H1 (cell line): ENCODE measurements at regions not wholly inside any gene's neighbourhood (a gene's known extent, or its start where the extent isn't known, plus 50 kb on each side); places are given as distances from the start of the nearest gene placed in this dataset.
A peak's percentile ranks its signal among the peaks of the same experiment; 100 is the strongest.

Experiments
- CTCF ChIA-PET: fragments of 300-600 bp; sonication (Branson Sonifier 250); formaldehyde crosslinking; loops from one replicate; lab custom pipeline; 2021; ENCODE audit not compliant: partially characterized antibody; lab: Charles Lee
- POLR2A ChIA-PET: fragments of 300-600 bp; sonication (Branson Sonifier 250); formaldehyde crosslinking; loops from one replicate; lab custom pipeline; 2021; ENCODE audit warnings: inconsistent platforms; ENCODE audit not compliant: partially characterized antibody; lab: Charles Lee
- DNase-seq, 2 experiments: peaks; one replicate each; pipeline versions ENCODE4 v3.0.0 to v3.0.0-alpha.2; 2010 to 2022; ENCODE audit warnings: low spot score in 2 of 2, low read depth in 1 of 2, mixed read lengths in 1 of 2
- FAIRE-seq: peaks from 2 replicates; lab custom pipeline; 2011; peaks lifted over from hg19 to GRCh38; lab: Jason Lieb, UNC
- H2AFZ ChIP-seq: 2 replicates; pipeline ENCODE4 v1.8.1; 2012; ENCODE audit warnings: low read length, inconsistent platforms
- H2AK5ac ChIP-seq: 2 replicates; pipeline ENCODE4 v1.6.1; 2013; ENCODE audit warnings: low read depth, low read length
- H2BK120ac ChIP-seq: replicated peaks from 2 replicates; pipeline ENCODE3; 2013; ENCODE audit warnings: low read depth, low read length, inconsistent platforms
- H2BK12ac ChIP-seq: 2 replicates; pipeline ENCODE4 v1.6.1; 2013; ENCODE audit warnings: low read depth, low read length
- H2BK15ac ChIP-seq: 2 replicates; pipeline ENCODE4 v1.6.1; 2013; ENCODE audit warnings: low read length
- H2BK20ac ChIP-seq: 2 replicates; pipeline ENCODE4 v1.6.1; 2013; ENCODE audit warnings: low read length
- H2BK5ac ChIP-seq: 2 replicates; pipeline ENCODE4 v1.6.1; 2013; ENCODE audit warnings: low read depth, low read length
- H3K14ac ChIP-seq: 2 replicates; pipeline ENCODE4 v1.6.1; 2013; ENCODE audit warnings: inconsistent platforms; ENCODE audit not compliant: insufficient read length
- H3K18ac ChIP-seq: 2 replicates; pipeline ENCODE4 v1.6.1; 2013; ENCODE audit warnings: low read length; ENCODE audit errors: extremely low read depth
- H3K23ac ChIP-seq: 2 replicates; pipeline ENCODE4 v1.6.1; 2013; ENCODE audit warnings: inconsistent platforms; ENCODE audit not compliant: insufficient read length
- H3K23me2 ChIP-seq: 2 replicates; pipeline ENCODE4 v1.6.1; 2013; ENCODE audit warnings: low read depth, low read length
- H3K27ac ChIP-seq: 2 replicates; pipeline ENCODE4 v1.6.1; 2011; ENCODE audit warnings: low read depth, low read length, inconsistent platforms
- H3K27me3 ChIP-seq, 4 experiments: replicated peaks in 1 of 4; 1 replicate in 1 of 4; 2 replicates in 3 of 4; pipeline versions ENCODE4 v1.6.1 to v1.8.1; 2011 to 2013; ENCODE audit warnings: low read length in 3 of 4, mild to moderate bottlenecking in 3 of 4, inconsistent platforms in 2 of 4, mixed read lengths in 2 of 4, moderate library complexity in 1 of 4; ENCODE audit not compliant: control insufficient read depth in 3 of 4, insufficient read depth in 3 of 4; ENCODE audit errors: extremely low read depth in 1 of 4
- H3K36me3 ChIP-seq, 4 experiments: 2 replicates each; pipeline versions ENCODE4 v1.6.1 to v1.8.1; 2011 to 2013; ENCODE audit warnings: mild to moderate bottlenecking in 4 of 4, low read length in 3 of 4, moderate library complexity in 2 of 4, control low read depth in 1 of 4, inconsistent platforms in 1 of 4; ENCODE audit not compliant: insufficient read depth in 4 of 4, control insufficient read depth in 2 of 4
- H3K4ac ChIP-seq: replicated peaks from 2 replicates; pipeline ENCODE3; 2013; ENCODE audit warnings: low read length, low read depth, mixed read lengths, inconsistent platforms; ENCODE audit not compliant: insufficient read length
- H3K4me1 ChIP-seq, 4 experiments: replicated peaks in 1 of 4; 1 replicate in 1 of 4; 2 replicates in 3 of 4; pipeline versions ENCODE4 v1.6.1 to v1.8.1; 2011 to 2013; ENCODE audit warnings: low read length in 3 of 4, inconsistent platforms in 2 of 4, mixed read lengths in 1 of 4; ENCODE audit not compliant: insufficient read depth in 4 of 4, control insufficient read depth in 3 of 4
- H3K4me2 ChIP-seq, 2 experiments: 2 replicates each; pipeline versions ENCODE4 v1.6.1 to v1.8.1; 2011 to 2013; ENCODE audit warnings: low read depth in 2 of 2, low read length in 2 of 2, control low read depth in 1 of 2, inconsistent platforms in 1 of 2, mild to moderate bottlenecking in 1 of 2; ENCODE audit not compliant: insufficient read depth in 1 of 2
- H3K4me3 ChIP-seq, 4 experiments: fragments of 200-600, 300-600 bp in 1 of 4; sonication (generic), shearing (Covaris generic), sonication (Bioruptor Twin) in 1 of 4; 2 replicates each; pipeline versions ENCODE4 v1.5.1 to v1.8.1; 2011 to 2016; ENCODE audit warnings: low read length in 4 of 4, low read depth in 3 of 4, control low read depth in 2 of 4, inconsistent platforms in 2 of 4, mild to moderate bottlenecking in 2 of 4, mixed read lengths in 1 of 4, moderate library complexity in 1 of 4; ENCODE audit not compliant: insufficient read depth in 2 of 4; ENCODE audit errors: extremely low read depth in 1 of 4
- H3K56ac ChIP-seq: replicated peaks from 2 replicates; pipeline ENCODE3; 2013; ENCODE audit warnings: low read depth, mild to moderate bottlenecking, mixed read lengths, low read length, inconsistent platforms; ENCODE audit not compliant: insufficient read length
- H3K79me1 ChIP-seq: 2 replicates; pipeline ENCODE4 v1.6.1; 2013; ENCODE audit warnings: low read depth, low read length, control low read depth
- H3K79me2 ChIP-seq, 2 experiments: 2 replicates each; pipeline versions ENCODE4 v1.6.1 to v1.8.1; 2012 to 2013; ENCODE audit warnings: low read length in 2 of 2, mild to moderate bottlenecking in 2 of 2, inconsistent platforms in 1 of 2; ENCODE audit not compliant: insufficient read depth in 2 of 2, control insufficient read depth in 1 of 2
- H3K9ac ChIP-seq, 4 experiments: replicated peaks in 1 of 4; 1 replicate in 1 of 4; 2 replicates in 3 of 4; pipeline versions ENCODE4 v1.6.1 to v1.8.1; 2011 to 2013; ENCODE audit warnings: low read depth in 3 of 4, low read length in 3 of 4, control low read depth in 2 of 4, mild to moderate bottlenecking in 2 of 4, moderate library complexity in 2 of 4, inconsistent platforms in 1 of 4; ENCODE audit errors: extremely low read depth in 1 of 4
- H3K9me3 ChIP-seq, 2 experiments: 2 replicates each; pipeline versions ENCODE4 v1.6.1 to v1.8.1; 2012 to 2013; ENCODE audit warnings: mild to moderate bottlenecking in 2 of 2, moderate library complexity in 2 of 2, control low read depth in 1 of 2, inconsistent platforms in 1 of 2, low read depth in 1 of 2, low read length in 1 of 2, mixed read lengths in 1 of 2; ENCODE audit not compliant: insufficient read depth in 2 of 2
- H4K20me1 ChIP-seq, 2 experiments: replicated peaks in 1 of 2; 2 replicates each; pipeline versions ENCODE3 to v1.8.1; 2011 to 2013; ENCODE audit warnings: inconsistent platforms in 2 of 2, low read length in 2 of 2, mild to moderate bottlenecking in 1 of 2; ENCODE audit not compliant: insufficient read depth in 2 of 2, control insufficient read depth in 1 of 2
- H4K5ac ChIP-seq: 2 replicates; pipeline ENCODE4 v1.6.1; 2013; ENCODE audit warnings: low read length, low read depth, mixed read lengths, inconsistent platforms; ENCODE audit not compliant: insufficient read length
- H4K8ac ChIP-seq: 2 replicates; pipeline ENCODE4 v1.8.0; 2013; ENCODE audit warnings: mild to moderate bottlenecking, moderate library complexity, low read length, inconsistent platforms; ENCODE audit not compliant: insufficient read depth; ENCODE audit errors: extremely low read depth
- H4K91ac ChIP-seq: replicated peaks from 2 replicates; pipeline ENCODE3; 2013; ENCODE audit warnings: low read length, mixed read lengths, inconsistent platforms; ENCODE audit not compliant: insufficient read length
- ASH2L ChIP-seq: fragments of 200-600, 300-600 bp; sonication (generic); IDR thresholded peaks from one replicate; pipeline ENCODE4 v1.7.1; 2017; ENCODE audit warnings: low read length
- BRCA1 ChIP-seq: IDR thresholded peaks from 2 replicates; pipeline ENCODE4 v1.6.1; 2012; ENCODE audit warnings: low read depth, low read length, improper control_type of control experiment
- CBX8 ChIP-seq: fragments of 300-800, 300-1000 bp; sonication (generic); IDR thresholded peaks from 2 replicates; pipeline ENCODE4 v1.7.1; 2016; ENCODE audit warnings: low read depth, low read length, borderline replicate concordance
- CREB1 ChIP-seq: IDR thresholded peaks from 2 replicates; pipeline ENCODE4 v1.6.1; 2012; ENCODE audit warnings: inconsistent platforms
- CTBP2 ChIP-seq: IDR thresholded peaks from 2 replicates; pipeline ENCODE4 v1.7.0; 2011; ENCODE audit warnings: borderline replicate concordance, mild to moderate bottlenecking, moderate library complexity, mixed read lengths, low read length; ENCODE audit not compliant: insufficient read depth, insufficient read length
- E2F6 ChIP-seq: IDR thresholded peaks from 2 replicates; pipeline ENCODE4 v1.6.1; 2012; ENCODE audit warnings: inconsistent platforms
- GTF2F1 ChIP-seq: IDR thresholded peaks from 2 replicates; pipeline ENCODE4 v1.6.1; 2012; ENCODE audit warnings: low read depth, low read length, improper control_type of control experiment, borderline replicate concordance
- POU5F1 ChIP-seq: IDR thresholded peaks from 2 replicates; pipeline ENCODE4 v1.6.1; 2011; ENCODE audit warnings: low read depth, mild to moderate bottlenecking, low read length, moderate library complexity
- SIRT6 ChIP-seq: IDR thresholded peaks from one replicate; pipeline ENCODE4 v1.7.1; 2012; ENCODE audit warnings: low read length, inconsistent platforms
- SP4 ChIP-seq: IDR thresholded peaks from 2 replicates; pipeline ENCODE4 v1.6.1; 2012; ENCODE audit warnings: low read length, inconsistent platforms
- TBP ChIP-seq: IDR thresholded peaks from 2 replicates; pipeline ENCODE4 v1.6.1; 2011; ENCODE audit warnings: low read depth, low read length, improper control_type of control experiment
- YY1 ChIP-seq: IDR thresholded peaks from 2 replicates; pipeline ENCODE4 v1.6.1; 2011; ENCODE audit warnings: low read depth, mild to moderate bottlenecking, low read length
- ZNF274 ChIP-seq: IDR thresholded peaks from 2 replicates; pipeline ENCODE4 v1.7.0; 2012; ENCODE audit warnings: low read length, borderline replicate concordance; ENCODE audit errors: extremely low read depth
- WGBS, 2 experiments: shearing (Covaris generic) in 1 of 2; methylation state at CpG; one replicate each; pipeline versions ENCODE4 v1.1.6 to v1.1.7; 2013 to 2015; ENCODE audit warnings: low lambda C conversion rate in 2 of 2, mixed read lengths in 2 of 2, inconsistent platforms in 1 of 2, low coverage in 1 of 2, missing lambda C conversion rate in 1 of 2; ENCODE audit not compliant: insufficient replicate concordance in 2 of 2, insufficient coverage in 1 of 2, insufficient read length in 1 of 2; ENCODE audit errors: extremely low coverage in 1 of 2, missing lambda C conversion rate in 1 of 2; 5-methylcytosine and 5-hydroxymethylcytosine counted together
- TF ChIP-seq, protein P1 (sequence below): IDR thresholded peaks from 2 replicates; pipeline ENCODE4 v1.6.1; 2011; ENCODE audit warnings: low read depth, mild to moderate bottlenecking, low read length; ENCODE audit not compliant: insufficient read depth

GRCh38 chr2:212938144-212938793, 213.1 kb downstream of the IKZF2 start:
- 88% methylated on average over 7 of the region's 7 CpGs; no CpG with 5 or more reads in 1 of the 2 experiments for WGBS, 2 experiments
- no peak overlapping the region for H3K23ac ChIP-seq
- TF ChIP-seq YY1 (no peak), SP4 (no peak), SIRT6 (no peak), CTBP2 (no peak), CBX8 (no peak), GTF2F1 (no peak), POU5F1 (no peak), TBP (no peak), ASH2L (no peak), BRCA1 (no peak), E2F6 (no peak), CREB1 (no peak), ZNF274 (no peak)
- TF ChIP-seq, protein P1, sequence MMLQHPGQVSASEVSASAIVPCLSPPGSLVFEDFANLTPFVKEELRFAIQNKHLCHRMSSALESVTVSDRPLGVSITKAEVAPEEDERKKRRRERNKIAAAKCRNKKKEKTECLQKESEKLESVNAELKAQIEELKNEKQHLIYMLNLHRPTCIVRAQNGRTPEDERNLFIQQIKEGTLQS: no peak

More at GRCh38 chr2:212938144-212938793, 213.1 kb downstream of the IKZF2 start:
- DNase-seq (no peak), FAIRE-seq (no peak)
- H2BK20ac ChIP-seq: 0 out of 2 replicates have a peak overlapping the region, but pooled peaks have one; percentile 23
- H3K4me2 ChIP-seq: no peak overlapping the region
- no peak overlapping the region for H3K56ac ChIP-seq
- no peak overlapping the region for H2BK15ac ChIP-seq
- H3K14ac ChIP-seq: no peak overlapping the region
- H4K8ac ChIP-seq: no peak overlapping the region
- no peak overlapping the region for H4K5ac ChIP-seq
- H3K79me2 ChIP-seq: no peaks in the 10 kb centered on the region
- H3K27ac ChIP-seq: no peak overlapping the region
- H3K9me3 ChIP-seq: no peaks in the 10 kb centered on the region
- H3K4me3 ChIP-seq: no peak overlapping the region
- H3K36me3 ChIP-seq: no peaks in the 10 kb centered on the region
- H3K79me1 ChIP-seq: no peaks in the 10 kb centered on the region
- H3K4me1 ChIP-seq: peaks cover 2 to 14% (median 6%) of the 10 kb centered on the region in 4 experiments; a peak in 6 of 7 replicates
- no peaks in the 10 kb centered on the region for H3K23me2 ChIP-seq
- no peak overlapping the region for H2BK12ac ChIP-seq
- CTCF ChIA-PET: interaction anchor here (0.9 to 1.1 kb wide), 2 partner anchors 32 to 46 kb away, joined by 3 read pairs; no protein-coding TSS in a partner anchor
- no peak overlapping the region for H3K18ac ChIP-seq
- H3K4ac ChIP-seq: no peak overlapping the region
- H4K20me1 ChIP-seq: no peaks in the 10 kb centered on the region
- no peak overlapping the region for H2BK120ac ChIP-seq
- H2BK5ac ChIP-seq: no peak overlapping the region
- POLR2A ChIA-PET: no interaction called here
- H3K27me3 ChIP-seq: no peaks in the 10 kb centered on the region
- no peak overlapping the region for H2AFZ ChIP-seq
- no peak overlapping the region for H3K9ac ChIP-seq
- H4K91ac ChIP-seq: no peak overlapping the region
- no peak overlapping the region for H2AK5ac ChIP-seq
